NCI-H2196 (cell line): ENCODE measurements at regions not wholly inside any gene's neighbourhood (a gene's known extent, or its start where the extent isn't known, plus 50 kb on each side); places are given as distances from the start of the nearest gene placed in this dataset.

ENCODE experiments used
- DNase-seq: peaks from one replicate; lab custom pipeline; 2025; ENCODE audit not compliant: unreplicated experiment; lab: John Stamatoyannopoulos, UW

DNA sequence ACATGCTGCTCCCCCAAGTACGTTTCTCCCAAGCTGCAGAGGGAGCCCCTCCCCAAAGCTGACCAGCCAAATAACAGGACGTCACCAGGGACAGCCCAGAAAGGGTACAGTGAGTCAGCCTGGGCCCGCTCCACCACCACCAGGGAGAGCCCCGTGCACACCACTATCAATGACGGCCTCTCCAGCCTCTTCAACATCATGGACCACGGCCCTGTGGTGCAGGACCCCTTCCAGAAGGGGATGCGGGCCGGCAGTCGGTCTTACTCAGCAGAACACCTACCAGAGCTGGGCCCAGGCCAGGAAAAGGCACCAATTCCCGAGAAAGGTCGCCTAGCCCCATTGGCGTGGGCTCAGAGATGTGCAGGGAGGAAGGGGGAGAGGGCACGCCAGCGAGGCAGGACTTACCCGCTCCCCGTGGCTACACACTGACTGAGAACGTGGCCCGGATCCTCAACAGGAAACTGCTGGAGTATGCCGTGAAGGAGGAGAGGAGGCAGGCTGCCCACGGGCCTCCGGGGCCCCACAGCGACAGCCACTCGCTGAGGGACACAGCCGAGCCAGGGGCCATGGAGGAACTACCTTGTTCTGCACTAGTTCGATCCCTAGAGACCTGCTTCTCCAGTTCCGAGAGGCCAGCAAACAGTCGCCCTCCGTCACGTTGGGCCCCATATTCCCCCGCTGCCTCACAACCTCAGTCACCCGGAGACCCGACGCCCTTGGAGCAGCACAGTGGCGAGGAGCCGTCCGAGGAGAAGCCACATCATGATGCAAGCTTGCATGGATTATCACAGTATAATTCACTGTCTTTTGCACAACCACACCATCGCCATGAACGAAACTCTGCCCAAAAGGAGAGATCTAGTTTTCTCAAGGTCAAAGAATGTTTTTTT is 815.9 kb upstream of the KLHL1 start:
- no peak for DNase-seq

DNA sequence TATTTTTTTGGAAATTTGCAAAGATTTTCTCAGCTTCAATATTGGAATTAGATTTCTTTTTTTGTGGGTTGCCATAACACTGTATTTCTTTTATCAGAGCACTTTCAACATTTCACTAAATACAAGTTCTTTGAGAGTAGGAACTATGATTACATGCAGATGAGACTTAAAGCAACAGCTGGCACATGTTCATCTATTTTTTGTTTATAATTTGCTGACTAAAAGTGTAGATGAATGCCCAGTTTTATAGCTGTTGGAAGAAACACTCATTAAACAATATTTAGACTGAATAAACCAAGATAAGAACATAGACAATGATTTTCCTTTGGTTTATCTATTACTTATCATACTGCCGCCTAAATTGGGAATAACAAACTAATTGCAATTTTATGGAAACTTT is 803.0 kb upstream of the KLHL1 start:
- DNase-seq = no peak

DNA sequence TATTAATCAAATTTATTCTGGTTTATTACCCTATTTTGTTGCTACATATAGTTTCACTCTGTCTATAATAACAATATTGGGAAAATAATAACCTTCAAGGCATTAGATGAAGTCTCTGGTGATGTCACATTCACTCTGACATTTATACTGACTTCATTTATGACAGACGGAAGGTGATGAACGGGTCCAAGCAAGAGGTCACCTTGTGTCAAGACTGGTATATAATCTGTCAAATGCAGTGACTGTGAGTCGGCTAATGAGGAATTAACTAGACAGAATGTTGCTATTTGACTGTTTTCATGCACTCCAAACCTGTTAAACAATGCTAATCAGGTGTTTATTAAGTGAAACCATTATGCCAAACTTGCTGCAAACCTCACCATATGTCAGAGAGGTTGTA is 800.5 kb upstream of the KLHL1 start:
- DNase-seq = no peak

DNA sequence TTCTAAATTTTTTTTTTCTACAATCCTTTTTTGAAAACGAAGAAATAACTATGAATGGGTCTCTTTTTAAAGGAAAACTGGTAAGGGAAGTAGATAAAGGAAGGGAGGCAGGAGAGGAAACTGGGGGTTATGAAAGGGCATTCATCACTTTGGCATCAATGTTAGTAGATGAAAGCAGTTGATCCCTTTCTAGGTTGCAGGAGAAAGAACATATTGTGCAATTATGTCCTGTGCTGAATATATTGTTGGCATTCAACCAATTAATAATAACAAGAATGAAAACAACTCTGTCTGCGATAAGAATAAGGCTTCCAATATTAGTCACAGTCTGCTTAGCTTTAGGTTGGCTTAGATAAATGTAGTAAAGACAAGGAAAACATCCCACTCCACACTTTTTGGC is 796.8 kb upstream of the KLHL1 start:
- no peak for DNase-seq

DNA sequence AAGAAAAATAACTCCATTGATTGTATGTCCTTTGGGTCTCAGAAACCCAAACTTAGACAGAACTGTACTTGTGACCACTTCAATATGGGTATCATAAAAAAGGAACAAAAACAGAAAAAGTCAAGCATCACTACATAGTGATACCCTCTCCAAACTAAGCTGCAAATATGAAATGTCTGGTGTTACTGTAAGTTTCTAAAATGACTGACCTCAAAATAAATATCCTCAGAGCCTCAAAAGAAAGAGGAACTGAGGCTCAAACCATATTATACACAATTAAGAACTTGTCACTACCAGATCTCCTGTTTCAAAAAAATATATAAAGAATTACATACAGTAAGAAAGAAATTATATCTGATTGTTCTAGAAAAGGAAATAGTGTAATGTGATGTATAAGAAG is 787.9 kb upstream of the KLHL1 start:
- no peak for DNase-seq

DNA sequence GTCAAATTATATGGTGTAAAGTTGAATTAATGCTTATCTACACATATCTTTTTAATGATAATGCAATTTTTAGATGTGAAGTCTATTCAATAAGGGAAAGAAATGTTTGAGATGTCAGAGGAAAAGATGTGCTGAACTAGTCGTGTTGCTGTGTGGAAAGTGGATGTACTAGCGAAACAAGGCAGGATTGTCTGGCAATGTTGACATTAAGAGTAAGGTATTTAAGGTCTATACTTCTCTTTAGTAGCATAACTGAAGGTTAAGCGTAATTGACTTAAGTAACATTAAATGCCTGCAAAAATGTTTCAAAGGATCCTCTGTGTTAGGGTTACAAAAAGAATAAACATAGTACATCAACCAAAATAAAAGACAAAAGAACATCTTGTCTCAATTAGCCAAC is 787.3 kb upstream of the KLHL1 start:
- no peak for DNase-seq

DNA sequence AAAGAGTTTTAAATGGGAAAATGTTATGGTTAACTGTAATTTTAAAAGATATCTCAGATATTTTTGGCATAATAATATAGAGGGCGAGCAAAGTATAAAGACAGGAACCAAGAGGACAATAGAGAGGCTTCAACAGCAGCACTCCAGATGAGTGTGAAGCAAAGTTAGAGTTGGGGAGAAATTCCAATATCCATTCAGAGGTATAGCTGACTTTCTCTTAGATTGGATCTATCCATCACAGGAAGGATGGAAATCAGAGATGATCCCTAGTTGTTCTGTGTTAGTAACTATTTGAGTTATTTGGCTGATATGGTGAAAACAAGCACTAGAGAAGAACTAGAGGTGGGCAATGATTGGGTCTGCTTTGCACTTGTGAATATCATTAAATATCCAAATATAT is 786.0 kb upstream of the KLHL1 start:
- no peak for DNase-seq

DNA sequence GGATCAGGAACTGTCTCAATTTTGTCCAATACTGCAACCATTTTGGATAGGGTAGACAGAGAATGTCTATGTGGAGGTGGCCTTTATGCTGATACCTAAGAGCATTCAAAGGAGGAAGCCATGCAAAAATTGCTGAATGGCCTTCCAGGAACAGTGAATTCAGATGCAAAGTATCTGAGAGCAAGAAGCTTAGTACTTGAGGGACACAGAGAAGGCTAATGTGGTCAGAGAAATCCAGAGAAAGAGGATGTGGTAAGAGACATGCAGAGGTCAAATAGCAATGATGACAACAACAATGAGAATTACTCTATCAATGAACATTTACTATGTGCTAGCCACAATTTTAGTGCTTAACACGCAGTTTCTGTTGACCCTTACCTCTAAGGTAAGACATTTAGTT is 785.6 kb upstream of the KLHL1 start:
- no peak for DNase-seq

DNA sequence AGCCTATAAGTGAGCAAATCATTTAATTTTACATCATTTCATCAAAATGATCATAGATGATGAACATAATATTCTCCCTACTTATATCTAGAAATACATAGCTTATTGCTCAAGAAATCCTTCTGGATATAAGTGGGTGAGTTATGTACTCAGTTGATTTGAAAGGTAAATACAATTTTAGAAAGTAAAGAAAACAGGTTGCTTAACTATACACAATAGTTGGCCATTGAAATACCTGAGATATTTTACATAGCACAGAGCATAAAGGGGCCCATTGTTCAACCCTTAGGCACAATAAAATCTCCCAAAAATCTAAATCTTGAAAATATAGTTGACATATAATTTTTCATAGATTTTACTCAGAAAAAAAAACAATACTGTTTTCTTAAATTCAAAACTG is 782.0 kb upstream of the KLHL1 start:
- no peak for DNase-seq

DNA sequence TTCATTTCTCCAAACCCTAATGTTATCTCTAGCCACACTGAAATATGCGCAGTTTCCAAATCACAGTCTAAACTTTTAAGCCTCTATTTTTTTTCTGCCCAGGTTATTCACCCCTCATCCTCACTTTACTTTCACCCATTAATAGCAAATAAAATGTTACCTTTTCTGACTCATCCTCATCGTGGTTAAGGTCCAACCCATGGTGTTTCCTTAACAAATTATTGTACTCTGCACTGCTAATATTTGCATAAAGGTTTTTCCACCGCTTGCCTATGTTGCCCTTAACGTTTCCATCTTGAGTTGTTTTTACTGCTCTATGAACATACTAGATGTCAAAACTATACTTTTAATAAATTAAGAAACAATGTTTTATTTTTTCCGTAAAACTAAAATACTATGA is 780.9 kb upstream of the KLHL1 start:
- DNase-seq = no peak

DNA sequence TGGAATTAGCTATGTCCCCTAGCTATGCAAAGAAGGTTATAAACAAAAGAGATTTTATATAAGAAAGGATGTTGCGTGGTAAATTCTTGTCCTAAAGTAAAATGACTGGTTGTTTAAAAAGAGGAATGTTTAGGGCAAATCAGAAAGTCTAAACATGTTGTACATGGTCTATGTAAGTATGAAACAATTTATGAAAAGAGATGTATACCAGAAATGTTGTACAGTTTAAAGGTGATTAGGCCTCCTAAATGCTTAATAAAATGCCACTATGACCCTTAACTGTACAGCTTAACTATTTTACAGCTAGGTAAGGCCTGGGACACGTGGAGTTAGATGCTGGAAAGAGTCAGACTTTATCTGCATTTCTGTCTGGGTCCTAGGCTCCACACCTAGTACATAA is 775.9 kb upstream of the KLHL1 start:
- no peak for DNase-seq

DNA sequence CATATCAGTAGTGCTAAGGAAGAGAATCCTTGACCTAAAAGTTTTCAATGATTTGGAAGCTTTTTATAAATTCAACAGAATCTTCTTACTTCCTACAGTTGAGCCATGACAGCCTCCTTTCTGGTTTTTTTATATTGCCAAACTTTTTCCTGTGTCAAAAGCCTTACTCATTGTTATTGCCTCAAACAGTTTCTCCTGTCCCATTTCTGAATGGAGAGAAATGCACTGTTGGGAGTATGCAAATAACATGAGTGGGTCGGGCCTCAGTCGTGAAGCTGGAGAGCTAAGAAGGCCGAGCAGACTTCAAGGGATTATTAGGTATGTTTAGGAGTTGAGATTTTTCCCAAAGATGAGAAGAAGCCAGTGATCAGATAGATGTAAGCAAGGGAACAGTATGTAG is 766.4 kb upstream of the KLHL1 start:
- no peak for DNase-seq

DNA sequence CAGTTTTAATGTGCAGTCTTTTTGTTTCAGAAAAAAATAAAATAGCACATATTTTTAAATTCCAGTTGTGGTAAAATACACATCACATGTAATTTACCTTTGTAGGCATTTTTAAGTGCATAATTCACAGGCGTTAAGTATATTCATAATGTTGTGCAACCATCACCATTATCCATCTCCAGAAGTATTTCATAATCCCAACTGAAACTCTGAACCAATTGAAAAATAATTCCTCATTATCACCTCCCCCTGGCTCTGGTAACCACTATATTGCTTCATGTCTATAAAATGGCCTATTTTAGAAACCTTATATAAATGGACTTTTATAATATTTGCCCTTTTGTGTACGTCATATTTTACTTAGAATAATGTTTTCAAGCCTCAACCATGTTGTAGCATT is 756.5 kb upstream of the KLHL1 start:
- no peak for DNase-seq

DNA sequence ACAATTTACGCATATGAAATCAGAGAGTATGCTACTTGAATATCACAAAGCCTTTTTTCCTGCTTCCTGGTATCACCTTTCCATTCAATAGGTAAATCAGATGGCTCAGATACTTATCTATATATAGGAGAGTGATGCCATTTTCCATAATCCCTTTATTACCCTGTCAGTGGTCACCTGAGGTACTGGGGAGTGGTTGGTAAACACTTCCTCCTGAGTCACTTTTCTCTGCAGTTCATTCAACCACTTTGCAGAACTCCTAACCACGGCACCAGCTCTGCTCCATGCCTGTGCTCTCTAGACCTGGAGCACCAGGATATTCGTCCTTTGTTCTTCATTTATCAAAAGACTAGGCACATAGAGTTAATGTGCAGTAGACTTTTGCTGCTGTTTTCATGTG is 748.5 kb upstream of the KLHL1 start:
- no peak for DNase-seq

DNA sequence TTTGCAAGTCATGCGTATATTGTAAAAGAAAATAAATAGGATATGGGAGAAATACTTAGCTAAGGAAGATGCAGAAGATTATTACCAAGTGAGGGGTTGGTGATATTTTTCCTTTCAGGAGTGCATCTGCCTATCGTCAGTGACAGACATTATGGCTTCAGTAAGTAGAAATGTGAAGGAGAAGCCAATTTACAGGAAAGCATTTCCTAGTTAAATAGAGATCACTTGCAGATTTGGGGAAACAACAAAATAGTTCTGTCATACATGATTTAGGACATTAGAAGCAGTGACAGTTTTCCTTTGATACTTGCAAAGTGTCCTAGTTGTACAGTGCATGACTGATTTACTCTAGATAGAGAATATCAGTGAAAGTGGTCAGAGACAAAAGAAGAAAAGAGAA is 747.8 kb upstream of the KLHL1 start:
- DNase-seq = no peak

DNA sequence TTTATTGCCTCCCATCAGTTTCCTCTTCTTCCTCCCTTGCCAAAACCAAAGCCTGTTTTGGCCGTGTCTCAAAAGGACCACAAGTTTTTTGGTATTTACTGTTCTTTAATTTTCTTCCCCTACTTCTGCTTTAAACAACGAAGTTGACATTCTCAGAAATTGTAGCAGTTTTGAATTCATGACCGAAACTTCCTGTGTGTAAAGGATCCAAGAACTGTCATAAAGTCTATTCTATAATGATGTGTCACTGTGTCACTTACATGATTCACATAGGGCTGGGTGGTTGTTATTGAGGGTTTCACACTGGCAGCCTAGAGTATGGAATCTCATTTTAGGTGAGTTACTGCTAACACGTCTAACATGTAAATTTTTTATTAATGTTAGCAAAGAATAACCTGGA is 741.0 kb upstream of the KLHL1 start:
- DNase-seq = no peak

DNA sequence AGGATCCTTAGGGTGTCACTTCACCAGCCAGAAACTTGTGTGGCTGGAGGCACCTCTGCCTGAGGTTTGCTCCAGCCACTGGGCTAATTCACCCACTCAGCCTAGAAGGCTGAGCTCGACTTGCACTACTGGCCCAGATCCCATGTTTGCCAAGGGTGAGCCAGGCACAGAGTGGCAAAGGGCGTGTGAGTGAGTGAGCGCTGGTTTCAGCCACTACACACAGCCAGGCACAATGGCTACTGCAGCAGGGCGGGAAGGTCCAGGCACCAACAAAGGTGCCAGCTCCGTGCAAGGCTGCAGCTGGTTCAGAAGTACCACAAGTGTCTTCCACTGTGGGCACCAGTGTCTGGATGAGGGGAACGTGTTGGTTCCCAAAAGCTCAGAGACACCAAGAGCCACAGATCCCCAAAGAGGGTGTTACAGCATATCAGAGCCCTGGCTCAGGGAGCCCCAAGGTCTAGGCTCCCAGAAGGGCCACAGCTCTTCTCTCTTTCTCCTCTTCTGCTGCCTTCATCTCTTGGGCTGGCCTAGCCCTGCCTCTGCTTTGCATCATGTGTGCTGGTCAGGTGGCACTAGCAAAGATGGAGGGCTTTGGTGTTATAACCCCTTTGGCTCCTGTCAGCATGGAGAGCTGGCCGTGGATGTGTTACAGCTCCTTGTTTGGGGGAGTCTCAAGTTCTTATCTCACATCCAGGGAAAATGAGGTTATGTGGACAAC is 736.3 kb upstream of the KLHL1 start:
- DNase-seq = no peak

DNA sequence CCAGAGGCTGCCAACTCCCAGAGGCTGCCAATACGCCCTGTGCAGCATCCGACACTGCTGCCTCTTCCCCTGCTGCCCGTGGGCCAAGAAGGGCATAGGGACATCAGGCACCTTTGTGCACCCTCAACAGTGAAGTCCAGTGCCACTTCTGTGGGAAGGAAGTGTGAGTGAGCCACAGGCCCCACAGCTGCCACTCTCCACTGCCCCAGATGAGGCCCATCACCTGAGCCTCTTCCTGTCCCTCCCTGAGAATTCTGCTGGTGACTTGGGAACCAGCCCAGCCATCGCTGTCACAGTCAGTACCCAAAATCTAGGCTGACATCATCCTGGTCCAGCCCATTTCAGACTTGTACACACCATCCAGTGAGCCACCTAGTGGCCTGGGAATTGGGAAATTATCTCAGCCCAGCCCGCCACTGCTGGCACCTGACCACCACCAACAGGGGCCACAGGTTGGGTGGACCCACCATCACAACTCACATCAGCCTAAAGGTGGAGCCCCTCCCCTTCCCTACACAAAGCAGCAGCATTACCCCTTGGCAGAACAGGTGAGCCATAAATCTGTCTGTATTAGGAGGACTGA is 733.9 kb upstream of the KLHL1 start:
- DNase-seq = no peak

DNA sequence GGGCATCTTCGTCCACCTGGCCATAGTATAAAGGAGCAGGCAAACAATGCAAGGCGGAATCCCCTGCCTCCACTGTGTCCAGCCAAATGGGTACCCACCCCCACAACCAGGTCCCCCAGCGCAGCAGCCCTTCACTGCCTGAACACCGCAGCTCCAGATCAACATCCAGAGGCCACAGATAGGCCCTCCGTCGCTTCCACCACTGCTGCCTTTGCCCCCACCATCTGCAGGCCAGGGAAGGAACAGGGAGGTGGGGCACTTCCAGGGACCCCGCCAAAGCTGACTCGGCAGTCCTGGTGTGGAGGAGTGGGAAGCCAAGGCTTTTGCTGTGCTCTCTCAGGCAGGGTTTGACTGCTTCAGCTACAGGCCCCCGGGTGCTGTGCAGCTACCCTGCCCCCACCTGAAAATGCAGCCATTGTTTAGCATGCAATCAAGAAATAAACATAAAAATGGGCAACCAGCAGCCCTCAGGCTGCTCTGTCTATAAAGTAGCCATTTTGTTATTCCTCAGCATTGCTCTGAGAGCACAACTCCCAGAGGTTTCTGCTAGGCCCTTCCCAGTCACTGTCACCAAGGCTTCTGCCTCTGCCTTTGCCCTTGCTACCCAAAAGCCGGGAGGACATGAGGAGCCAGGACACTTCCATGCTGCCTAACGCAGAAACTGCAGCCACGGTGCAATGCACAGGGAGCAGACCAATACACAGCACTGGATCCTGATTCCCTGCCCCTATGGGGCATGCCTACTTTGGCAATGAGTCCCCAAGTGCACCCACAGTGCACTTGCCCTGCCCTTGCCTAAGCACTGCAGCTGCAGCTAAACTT is 733.2 kb upstream of the KLHL1 start:
- DNase-seq = no peak

DNA sequence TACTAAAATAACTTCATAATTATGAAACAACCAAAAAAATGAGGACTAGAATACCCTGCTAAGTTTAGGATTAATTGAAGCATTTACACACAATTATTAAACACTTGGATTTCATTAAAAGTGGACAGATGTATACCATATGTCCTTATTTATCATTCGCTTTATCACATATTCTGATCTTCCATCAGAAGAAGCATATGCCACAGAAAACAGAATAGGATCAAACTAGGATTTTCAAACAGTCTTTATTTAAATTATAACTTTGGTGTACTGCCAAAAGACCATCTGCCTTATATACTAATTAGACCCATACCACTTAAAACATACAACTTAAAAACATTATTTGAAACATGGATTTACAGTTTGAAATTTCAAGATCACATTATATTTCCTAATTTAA is 727.1 kb upstream of the KLHL1 start:
- no peak for DNase-seq

DNA sequence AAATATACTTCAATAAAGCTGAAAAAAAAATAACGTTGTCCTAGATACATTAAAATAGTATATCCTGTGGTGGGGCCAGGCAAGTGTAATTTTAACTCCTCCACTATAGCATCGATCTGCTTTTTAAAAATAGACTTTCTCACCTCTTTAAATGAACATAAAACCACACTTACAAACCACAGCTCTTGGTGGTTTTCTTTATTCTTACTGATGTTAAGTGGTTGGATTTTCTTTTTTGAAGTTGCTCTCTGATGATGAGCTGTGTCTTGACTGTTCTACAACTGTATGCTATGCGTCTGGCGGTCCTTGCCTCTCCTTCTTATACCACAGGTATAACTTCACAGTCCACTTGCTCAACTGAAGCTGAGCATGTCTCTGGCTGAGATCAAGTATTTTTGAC is 721.5 kb upstream of the KLHL1 start:
- no peak for DNase-seq
